KMS-11 (cell line): ENCODE measurements at regions not wholly inside any gene's neighbourhood (a gene's known extent, or its start where the extent isn't known, plus 50 kb on each side); places are given as distances from the start of the nearest gene placed in this dataset.

Experiments
- H2AFZ ChIP-seq: fragments of 200-600 bp; sonication (generic); 2 replicates; pipeline ENCODE4 v1.6.1; 2016; ENCODE audit warnings: antibody characterized with exemption, mixed run types, low read depth
- H3K27ac ChIP-seq: fragments of 200-600 bp; sonication (generic); 2 replicates; pipeline ENCODE4 v1.6.1; 2016; ENCODE audit warnings: mild to moderate bottlenecking, mixed run types
- H3K27me3 ChIP-seq: fragments of 200-600 bp; sonication (generic); 2 replicates; pipeline ENCODE4 v1.6.1; 2017; ENCODE audit warnings: mild to moderate bottlenecking, low read depth, mixed run types, moderate library complexity; ENCODE audit not compliant: insufficient read depth
- H3K36me3 ChIP-seq: fragments of 200-600 bp; sonication (generic); 2 replicates; pipeline ENCODE4 v1.6.1; 2017; ENCODE audit warnings: mild to moderate bottlenecking, mixed run types; ENCODE audit not compliant: insufficient read depth
- H3K4me1 ChIP-seq: fragments of 200-600 bp; sonication (generic); 2 replicates; pipeline ENCODE4 v1.6.1; 2016; ENCODE audit warnings: mild to moderate bottlenecking, low read depth, mixed run types; ENCODE audit not compliant: poor library complexity, severe bottlenecking
- H3K4me2 ChIP-seq: fragments of 200-600 bp; sonication (generic); 2 replicates; pipeline ENCODE4 v1.7.0; 2016; ENCODE audit warnings: mild to moderate bottlenecking, mixed run types
- H3K4me3 ChIP-seq: fragments of 200-600 bp; sonication (generic); IDR thresholded peaks from 2 replicates; pipeline ENCODE4 v1.6.1; 2017; ENCODE audit warnings: low read depth, low read length, mixed read lengths; ENCODE audit not compliant: insufficient read depth
- H3K79me2 ChIP-seq: fragments of 200-600 bp; sonication (generic); 2 replicates; pipeline ENCODE4 v1.6.1; 2016; ENCODE audit warnings: low read depth, mixed run types; ENCODE audit not compliant: insufficient read depth
- H3K9ac ChIP-seq: fragments of 200-600 bp; sonication (generic); 2 replicates; pipeline ENCODE4 v1.6.1; 2016; ENCODE audit warnings: mild to moderate bottlenecking, mixed run types
- H4K20me1 ChIP-seq: fragments of 200-600 bp; sonication (generic); 2 replicates; pipeline ENCODE4 v1.6.1; 2016; ENCODE audit warnings: mild to moderate bottlenecking, mixed run types; ENCODE audit not compliant: insufficient read depth
- TF ChIP-seq, protein P1 (sequence below): fragments of 200-600 bp; sonication (generic); conservative IDR thresholded peaks from 2 replicates; pipeline ENCODE4 v1.6.1; 2017; ENCODE audit warnings: low read depth, mild to moderate bottlenecking, antibody characterized with exemption, low read length, moderate library complexity, mixed read lengths

DNA sequence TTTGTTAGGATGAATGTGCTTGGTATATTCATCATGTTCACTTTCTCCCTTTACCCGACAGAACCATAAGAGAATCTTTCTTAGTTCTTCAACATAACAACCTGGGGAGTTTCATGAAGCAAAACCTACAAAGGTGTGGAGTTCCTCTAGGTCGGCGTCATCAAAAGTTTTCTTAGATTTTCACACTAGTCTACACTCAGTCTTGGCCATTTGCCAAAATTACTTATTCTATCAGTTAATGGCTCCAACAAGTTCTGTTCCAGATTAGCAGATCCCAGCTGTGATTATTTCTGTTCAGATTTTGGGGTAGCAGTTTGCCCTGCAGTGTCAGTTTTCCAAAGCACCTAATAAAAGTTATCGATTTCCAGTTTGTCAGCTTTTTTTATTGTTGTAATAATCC, 935.8 kb upstream of the RAG2 start:
- H3K27ac ChIP-seq, result no peak overlapping the region
- H4K20me1 ChIP-seq, result no peaks in the 10 kb centered on the region
- no peaks in the 10 kb centered on the region for H3K36me3 ChIP-seq
- no peaks in the 10 kb centered on the region for H3K4me1 ChIP-seq
- no peak overlapping the region for H3K9ac ChIP-seq
- no peaks in the 10 kb centered on the region for H3K27me3 ChIP-seq
- no peak overlapping the region for H3K4me2 ChIP-seq
- H3K79me2 ChIP-seq, result no peaks in the 10 kb centered on the region
- no peak overlapping the region for H2AFZ ChIP-seq
- TF ChIP-seq, protein P1, sequence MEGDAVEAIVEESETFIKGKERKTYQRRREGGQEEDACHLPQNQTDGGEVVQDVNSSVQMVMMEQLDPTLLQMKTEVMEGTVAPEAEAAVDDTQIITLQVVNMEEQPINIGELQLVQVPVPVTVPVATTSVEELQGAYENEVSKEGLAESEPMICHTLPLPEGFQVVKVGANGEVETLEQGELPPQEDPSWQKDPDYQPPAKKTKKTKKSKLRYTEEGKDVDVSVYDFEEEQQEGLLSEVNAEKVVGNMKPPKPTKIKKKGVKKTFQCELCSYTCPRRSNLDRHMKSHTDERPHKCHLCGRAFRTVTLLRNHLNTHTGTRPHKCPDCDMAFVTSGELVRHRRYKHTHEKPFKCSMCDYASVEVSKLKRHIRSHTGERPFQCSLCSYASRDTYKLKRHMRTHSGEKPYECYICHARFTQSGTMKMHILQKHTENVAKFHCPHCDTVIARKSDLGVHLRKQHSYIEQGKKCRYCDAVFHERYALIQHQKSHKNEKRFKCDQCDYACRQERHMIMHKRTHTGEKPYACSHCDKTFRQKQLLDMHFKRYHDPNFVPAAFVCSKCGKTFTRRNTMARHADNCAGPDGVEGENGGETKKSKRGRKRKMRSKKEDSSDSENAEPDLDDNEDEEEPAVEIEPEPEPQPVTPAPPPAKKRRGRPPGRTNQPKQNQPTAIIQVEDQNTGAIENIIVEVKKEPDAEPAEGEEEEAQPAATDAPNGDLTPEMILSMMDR, result no peak
- H3K4me3 ChIP-seq, result no peak overlapping the region

DNA sequence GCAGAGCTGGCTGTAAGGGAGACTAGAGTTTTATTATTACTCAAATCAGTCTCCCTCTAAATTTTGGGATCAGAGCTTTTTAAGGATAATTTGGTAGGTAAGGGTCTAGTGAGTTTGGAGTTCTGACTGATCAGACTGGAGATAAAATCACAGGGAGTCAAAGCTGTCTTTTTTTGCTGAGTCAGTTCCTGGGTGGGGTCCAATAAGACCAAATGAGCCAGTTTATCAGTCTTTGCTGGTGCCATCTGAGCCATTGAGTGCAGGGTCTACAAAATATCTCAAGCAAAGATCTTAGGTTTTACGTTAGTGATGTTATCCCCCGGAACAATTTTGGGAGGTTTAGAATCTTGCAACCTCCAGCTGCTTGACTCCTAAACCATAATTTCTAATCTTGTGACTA, 935.1 kb upstream of the RAG2 start:
- no peak overlapping the region for H3K4me3 ChIP-seq
- H3K36me3 ChIP-seq, result no peaks in the 10 kb centered on the region
- H3K4me2 ChIP-seq, result no peak overlapping the region
- H4K20me1 ChIP-seq, result no peaks in the 10 kb centered on the region
- TF ChIP-seq, protein P1, result no peak
- H3K27me3 ChIP-seq, result no peaks in the 10 kb centered on the region
- no peak overlapping the region for H3K9ac ChIP-seq
- H3K27ac ChIP-seq, result no peak overlapping the region
- H2AFZ ChIP-seq, result no peak overlapping the region
- no peaks in the 10 kb centered on the region for H3K79me2 ChIP-seq
- H3K4me1 ChIP-seq, result no peaks in the 10 kb centered on the region

DNA sequence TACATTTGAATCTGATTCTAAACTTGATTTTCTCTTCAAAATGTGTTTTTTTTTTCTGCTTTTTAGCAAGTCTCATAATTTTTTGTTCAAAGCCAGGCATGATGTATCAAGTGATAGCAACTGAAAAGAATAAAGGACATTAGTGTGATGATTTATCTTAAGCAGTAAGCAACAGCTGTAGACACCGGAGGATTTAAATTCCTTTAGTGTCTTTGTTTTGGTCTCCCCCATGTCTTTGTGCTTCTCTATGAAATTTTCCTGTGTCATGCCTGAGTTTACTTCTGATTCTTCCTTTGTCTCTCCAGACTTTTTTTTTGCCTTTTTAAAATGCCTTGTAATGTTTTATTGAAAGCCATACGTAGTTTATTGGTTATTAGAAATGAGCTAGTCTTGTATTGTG, 934.2 kb upstream of the RAG2 start:
- Histone ChIP-seq H3K4me2 (no peak overlapping the region), H3K36me3 (no peaks in the 10 kb centered on the region), H3K27ac (no peak overlapping the region), H3K27me3 (no peaks in the 10 kb centered on the region), H3K79me2 (no peaks in the 10 kb centered on the region), H3K4me1 (no peaks in the 10 kb centered on the region), H4K20me1 (no peaks in the 10 kb centered on the region), H3K4me3 (no peak overlapping the region), H3K9ac (no peak overlapping the region), H2AFZ (no peak overlapping the region)
- TF ChIP-seq, protein P1, result no peak

DNA sequence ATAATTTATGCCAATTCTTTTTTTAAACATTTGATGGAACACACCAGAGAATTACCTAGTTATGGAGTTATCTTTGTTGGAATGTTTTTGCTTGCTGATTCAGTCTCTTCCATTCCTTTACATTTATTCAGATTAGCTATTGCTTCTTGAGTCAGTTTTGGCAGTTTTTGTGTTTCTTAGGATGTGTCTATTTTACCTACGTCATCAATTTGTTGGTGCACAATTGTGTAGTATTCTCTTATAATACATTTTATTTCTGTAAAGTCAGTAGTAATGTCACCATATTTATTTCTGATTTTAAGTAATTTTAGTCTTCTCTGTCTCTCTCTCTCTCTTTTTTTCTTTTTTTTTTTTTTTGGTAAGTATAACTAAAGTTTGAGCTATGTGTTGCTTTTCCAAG, 929.5 kb upstream of the RAG2 start:
- no peak overlapping the region for H3K9ac ChIP-seq

More for the DNA sequence above, 929.5 kb upstream of the RAG2 start:
- Histone ChIP-seq H2AFZ (no peak overlapping the region), H3K79me2 (no peaks in the 10 kb centered on the region), H3K4me2 (no peak overlapping the region), H3K27me3 (no peaks in the 10 kb centered on the region), H3K4me3 (no peak overlapping the region), H3K27ac (no peak overlapping the region), H3K4me1 (no peaks in the 10 kb centered on the region), H4K20me1 (no peaks in the 10 kb centered on the region), H3K36me3 (no peaks in the 10 kb centered on the region)
- TF ChIP-seq, protein P1, result no peak
